Esophagus muscularis mucosa (tissue), 4 donors: ENCODE measurements at regions not wholly inside any gene's neighbourhood (a gene's known extent, or its start where the extent isn't known, plus 50 kb on each side); places are given as distances from the start of the nearest gene placed in this dataset.

Source experiments
- DNase-seq: peaks from one replicate; pipeline ENCODE4 v3.0.0-alpha.2; 2017; ENCODE audit errors: extremely low spot score
- H3K27ac ChIP-seq, 4 donors: fragments of 200-600 bp; sonication (generic); replicated peaks in 1 of 4; 1 replicate in 3 of 4; 2 replicates in 1 of 4; pipeline ENCODE4 v1.5.1; 2016 to 2019; ENCODE audit warnings: mild to moderate bottlenecking in 1 of 4
- H3K27me3 ChIP-seq, 4 donors: fragments of 200-600 bp; sonication (generic); one replicate each; pipeline versions ENCODE4 v1.5.1 to v1.6.0; 2016 to 2019
- H3K36me3 ChIP-seq, 4 donors: fragments of 200-600 bp; sonication (generic); one replicate each; pipeline ENCODE4 v1.5.1; 2016 to 2019
- H3K4me1 ChIP-seq, 4 donors: fragments of 200-600 bp; sonication (generic); one replicate each; pipeline ENCODE4 v1.5.1; 2016 to 2019
- H3K4me3 ChIP-seq, 4 donors: fragments of 200-600 bp; sonication (generic); 1 replicate in 2 of 4; 2 replicates in 2 of 4; pipeline ENCODE4 v1.5.1; 2016 to 2019; ENCODE audit warnings: mild to moderate bottlenecking in 4 of 4, moderate library complexity in 1 of 4
- H3K9me3 ChIP-seq, 4 donors: fragments of 200-600 bp; sonication (generic); 1 replicate in 3 of 4; 2 replicates in 1 of 4; pipeline ENCODE4 v1.5.1; 2016 to 2019
- CTCF ChIP-seq, 3 experiments: fragments of 200-600 bp in 2 of 3; fragments of 450-650 bp in 1 of 3; sonication (generic) in 2 of 3; IDR thresholded peaks; one replicate each; pipeline ENCODE4 v1.5.1; 2017 to 2019; ENCODE audit warnings: antibody characterized with exemption in 3 of 3, mild to moderate bottlenecking in 2 of 3, moderate library complexity in 1 of 3
- EP300 ChIP-seq: sonication (generic); formaldehyde crosslinking; IDR thresholded peaks from one replicate; pipeline ENCODE4 v1.6.1; 2017; ENCODE audit warnings: antibody characterized with exemption
- POLR2A ChIP-seq: fragments of 450-650 bp; IDR thresholded peaks from one replicate; pipeline ENCODE4 v1.6.1; 2017; ENCODE audit warnings: antibody characterized with exemption, moderate library complexity, mild to moderate bottlenecking, low read depth
- POLR2AphosphoS5 ChIP-seq, 2 donors: sonication (generic); formaldehyde crosslinking; IDR thresholded peaks; one replicate each; pipeline ENCODE4 v1.6.1; 2017; ENCODE audit warnings: antibody characterized with exemption in 2 of 2
- WGBS: methylation state at CpG from one replicate; pipeline ENCODE4 v1.1.5; 2018; 5-methylcytosine and 5-hydroxymethylcytosine counted together
- intact Hi-C: fragments of 100-400 bp; cut with DNase I; formaldehyde crosslinking; loops from one replicate; pipeline ENCODE4 v1.15.1; 2023

GRCh38 chr7:155398944-155399343 is 59.0 kb upstream of the EN2 start:
- peaks cover 0 to 6% (median 0%) of the 10 kb centered on the region in 4 donors for H3K9me3 ChIP-seq
- H3K4me1 ChIP-seq: no peaks in the 10 kb centered on the region
- WGBS: 77% methylated on average over 12 of the region's 14 CpGs
- no peak overlapping the region for H3K4me3 ChIP-seq
- TF ChIP-seq CTCF (IDR thresholded peaks at IDR 0.05) (no peak), EP300 (no peak), POLR2AphosphoS5 (IDR thresholded peaks at IDR 0.05) (no peak), POLR2A (no peak)
- H3K27ac ChIP-seq: no peak overlapping the region
- no peak for DNase-seq
- intact Hi-C loops: no loop called here
- H3K27me3 ChIP-seq: peaks cover 0 to 92% (median 5%) of the 10 kb centered on the region in 4 donors
- no peaks in the 10 kb centered on the region for H3K36me3 ChIP-seq

GRCh38 chr7:155399577-155399976 is 58.4 kb upstream of the EN2 start:
- 84% methylated on average over 13 of the region's 14 CpGs for WGBS
- TF ChIP-seq CTCF (IDR thresholded peaks at IDR 0.05): no peak
- no peak for TF ChIP-seq POLR2AphosphoS5 (IDR thresholded peaks at IDR 0.05)
- TF ChIP-seq EP300: no peak
- TF ChIP-seq POLR2A: no peak
- Histone ChIP-seq H3K36me3 (no peaks in the 10 kb centered on the region), H3K9me3 (peaks cover 0 to 6% (median 0%) of the 10 kb centered on the region in 4 donors), H3K4me1 (no peaks in the 10 kb centered on the region), H3K27ac (no peak overlapping the region), H3K4me3 (no peak overlapping the region), H3K27me3 (peaks cover 0 to 94% (median 8%) of the 10 kb centered on the region in 4 donors)
- intact Hi-C loops: no loop called here
- DNase-seq: no peak

- Histone ChIP-seq H3K4me3 (no peak overlapping the region), H3K4me1 (peaks cover 0 to 4% (median 0%) of the 10 kb centered on the region in 4 donors), H3K9me3 (peaks cover 0 to 6% (median 0%) of the 10 kb centered on the region in 4 donors), H3K36me3 (no peaks in the 10 kb centered on the region), H3K27ac (no peak overlapping the region), H3K27me3 (peaks cover 0 to 94% (median 19%) of the 10 kb centered on the region in 4 donors)
- WGBS: 66% methylated on average over 6 of the region's 8 CpGs
- intact Hi-C loops: no loop called here
- no peak for DNase-seq
- TF ChIP-seq EP300: no peak
- TF ChIP-seq CTCF (IDR thresholded peaks at IDR 0.05): no peak
- TF ChIP-seq POLR2A: no peak
- no peak for TF ChIP-seq POLR2AphosphoS5 (IDR thresholded peaks at IDR 0.05)
Measured at GRCh38 chr7:155401231-155401630, 56.7 kb upstream of the EN2 start.

- Histone ChIP-seq H3K27ac (no peak overlapping the region), H3K27me3 (peaks cover 0 to 93% (median 19%) of the 10 kb centered on the region in 4 donors), H3K4me1 (peaks cover 0 to 4% (median 0%) of the 10 kb centered on the region in 4 donors), H3K36me3 (no peaks in the 10 kb centered on the region), H3K4me3 (no peak overlapping the region), H3K9me3 (peaks cover 0 to 6% (median 0%) of the 10 kb centered on the region in 4 donors)
- TF ChIP-seq POLR2A (no peak), EP300 (no peak), POLR2AphosphoS5 (IDR thresholded peaks at IDR 0.05) (no peak), CTCF (IDR thresholded peaks at IDR 0.05) (no peak)
- WGBS: 60% methylated on average over 6 of the region's 6 CpGs
- DNase-seq: no peak
- intact Hi-C loops: no loop called here
Measured at GRCh38 chr7:155401884-155402283, 56.0 kb upstream of the EN2 start.

- no peaks in the 10 kb centered on the region for H3K36me3 ChIP-seq
- no peak overlapping the region for H3K27ac ChIP-seq
- no peak for DNase-seq
- H3K4me1 ChIP-seq: peaks cover 0 to 4% (median 0%) of the 10 kb centered on the region in 4 donors
- peaks cover 0 to 95% (median 19%) of the 10 kb centered on the region in 4 donors for H3K27me3 ChIP-seq
- H3K9me3 ChIP-seq: peaks cover 0 to 6% (median 0%) of the 10 kb centered on the region in 4 donors
- no peak overlapping the region for H3K4me3 ChIP-seq
- TF ChIP-seq EP300 (no peak), POLR2A (no peak), POLR2AphosphoS5 (IDR thresholded peaks at IDR 0.05) (no peak), CTCF (IDR thresholded peaks at IDR 0.05) (no peak)
- intact Hi-C loops: no loop called here
- 83% methylated on average over 6 of the region's 6 CpGs for WGBS
Measured at GRCh38 chr7:155402941-155403340, 55.0 kb upstream of the EN2 start.
